Upper lobe of left lung (tissue), 6 donors: ENCODE measurements at regions not wholly inside any gene's neighbourhood (a gene's known extent, or its start where the extent isn't known, plus 50 kb on each side); places are given as distances from the start of the nearest gene placed in this dataset.

ENCODE experiments used
- ATAC-seq, 2 donors: fragments of 200-7000 bp; cut with Tn5 transposase; one replicate each; pipeline ENCODE4 v1.9.1; 2022; ENCODE audit warnings: mild to moderate bottlenecking in 2 of 2, moderate library complexity in 2 of 2; ENCODE audit not compliant: low FRiP score in 2 of 2
- DNase-seq, 2 donors: peaks; one replicate each; pipeline ENCODE4 v3.0.0-alpha.2; 2019 to 2020
- H3K27ac ChIP-seq, 4 donors: fragments of 200-600 bp; sonication (generic); one replicate each; pipeline ENCODE4 v1.5.1; 2016 to 2019
- H3K27me3 ChIP-seq, 4 donors: fragments of 200-600 bp; sonication (generic); one replicate each; pipeline ENCODE4 v1.5.1; 2017 to 2019
- H3K36me3 ChIP-seq, 4 donors: fragments of 200-600 bp; sonication (generic); one replicate each; pipeline ENCODE4 v1.5.1; 2016 to 2019
- H3K4me1 ChIP-seq, 4 donors: fragments of 200-600 bp; sonication (generic); one replicate each; pipeline ENCODE4 v1.5.1; 2018 to 2019
- H3K4me3 ChIP-seq, 4 donors: fragments of 200-600 bp; sonication (generic); one replicate each; pipeline ENCODE4 v1.5.1; 2017 to 2019; ENCODE audit warnings: mild to moderate bottlenecking in 2 of 4, moderate library complexity in 1 of 4
- H3K9me3 ChIP-seq, 4 donors: fragments of 200-600 bp; sonication (generic); one replicate each; pipeline ENCODE4 v1.5.1; 2018 to 2019
- EP300 ChIP-seq, 4 donors: sonication (generic); formaldehyde crosslinking; IDR thresholded peaks; one replicate each; pipeline ENCODE4 v1.5.1; 2017; ENCODE audit warnings: antibody characterized with exemption in 4 of 4, control low read depth in 2 of 4
- POLR2A ChIP-seq, 4 donors: fragments of 450-650 bp; IDR thresholded peaks; one replicate each; pipeline ENCODE4 v1.5.1; 2016 to 2017; ENCODE audit warnings: antibody characterized with exemption in 4 of 4, mild to moderate bottlenecking in 2 of 4
- POLR2AphosphoS5 ChIP-seq, 2 donors: sonication (generic); formaldehyde crosslinking; IDR thresholded peaks; one replicate each; pipeline ENCODE4 v1.5.1; 2017; ENCODE audit warnings: antibody characterized with exemption in 2 of 2
- WGBS, 2 donors: methylation state at CpG; one replicate each; pipeline ENCODE4 v1.1.5; 2017 to 2018; 5-methylcytosine and 5-hydroxymethylcytosine counted together
- TF ChIP-seq, protein P1 (sequence below), 6 experiments: fragments of 450-650 bp in 4 of 6; fragments of 200-600 bp in 2 of 6; sonication (generic) in 2 of 6; IDR thresholded peaks; one replicate each; pipeline ENCODE4 v1.5.1; 2016 to 2019; ENCODE audit warnings: antibody characterized with exemption in 6 of 6
- donor health status: DM: no; HTN: no; CAD: no; lungs with moderate emphysema.
- donor health status: DM: no; HTN: yes; CAD: no; lungs with severe emphysema.

DNA sequence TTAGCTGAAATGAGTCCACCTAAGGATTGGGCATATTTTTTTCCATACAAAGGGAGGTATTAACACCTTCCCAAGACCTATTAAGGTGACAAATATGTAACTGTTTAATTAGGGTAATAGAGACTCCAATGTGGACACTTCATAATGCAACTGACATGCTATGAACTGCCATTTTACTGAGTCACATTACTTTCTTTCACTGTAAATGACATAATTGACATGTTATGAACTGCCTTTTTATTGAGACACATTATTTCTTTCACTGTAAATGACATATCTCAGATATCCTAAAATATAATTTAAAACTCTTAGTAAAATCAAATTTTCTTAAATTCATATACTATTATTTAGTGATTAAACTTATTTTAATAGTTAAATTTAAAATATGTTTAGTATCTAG lies 528.8 kb upstream of the PCDH15 start:
- no peak for DNase-seq

GRCh38 chr10:55320187-55320700 lies 519.2 kb upstream of the PCDH15 start:
- H3K4me1 ChIP-seq = no peaks in the 10 kb centered on the region
- H3K27ac ChIP-seq = no peak overlapping the region
- no peak for TF ChIP-seq POLR2A (IDR thresholded peaks at IDR 0.05)
- no peak for TF ChIP-seq POLR2AphosphoS5 (IDR thresholded peaks at IDR 0.05)
- no peak for TF ChIP-seq EP300 (IDR thresholded peaks at IDR 0.05)
- TF ChIP-seq, protein P1, sequence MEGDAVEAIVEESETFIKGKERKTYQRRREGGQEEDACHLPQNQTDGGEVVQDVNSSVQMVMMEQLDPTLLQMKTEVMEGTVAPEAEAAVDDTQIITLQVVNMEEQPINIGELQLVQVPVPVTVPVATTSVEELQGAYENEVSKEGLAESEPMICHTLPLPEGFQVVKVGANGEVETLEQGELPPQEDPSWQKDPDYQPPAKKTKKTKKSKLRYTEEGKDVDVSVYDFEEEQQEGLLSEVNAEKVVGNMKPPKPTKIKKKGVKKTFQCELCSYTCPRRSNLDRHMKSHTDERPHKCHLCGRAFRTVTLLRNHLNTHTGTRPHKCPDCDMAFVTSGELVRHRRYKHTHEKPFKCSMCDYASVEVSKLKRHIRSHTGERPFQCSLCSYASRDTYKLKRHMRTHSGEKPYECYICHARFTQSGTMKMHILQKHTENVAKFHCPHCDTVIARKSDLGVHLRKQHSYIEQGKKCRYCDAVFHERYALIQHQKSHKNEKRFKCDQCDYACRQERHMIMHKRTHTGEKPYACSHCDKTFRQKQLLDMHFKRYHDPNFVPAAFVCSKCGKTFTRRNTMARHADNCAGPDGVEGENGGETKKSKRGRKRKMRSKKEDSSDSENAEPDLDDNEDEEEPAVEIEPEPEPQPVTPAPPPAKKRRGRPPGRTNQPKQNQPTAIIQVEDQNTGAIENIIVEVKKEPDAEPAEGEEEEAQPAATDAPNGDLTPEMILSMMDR (IDR thresholded peaks at IDR 0.05) = no peak
- H3K27me3 ChIP-seq = no peaks in the 10 kb centered on the region
- peak in 1 of 2 donors; percentile 3 for DNase-seq
- no peak overlapping the region for H3K4me3 ChIP-seq
- H3K36me3 ChIP-seq = no peaks in the 10 kb centered on the region
- WGBS, 2 donors = 83% methylated on average over 1 to 2 of the region's 2 CpGs
- ATAC-seq = peak in 1 of 2 donors; percentile 57
- no peaks in the 10 kb centered on the region for H3K9me3 ChIP-seq

More for the DNA sequence above, 528.8 kb upstream of the PCDH15 start:
- Histone ChIP-seq H3K27me3 (no peaks in the 10 kb centered on the region), H3K4me1 (no peaks in the 10 kb centered on the region), H3K4me3 (no peak overlapping the region), H3K27ac (no peak overlapping the region), H3K9me3 (no peaks in the 10 kb centered on the region), H3K36me3 (no peaks in the 10 kb centered on the region)
- ATAC-seq = no peak
- TF ChIP-seq POLR2AphosphoS5 (IDR thresholded peaks at IDR 0.05) (no peak), EP300 (IDR thresholded peaks at IDR 0.05) (no peak), POLR2A (IDR thresholded peaks at IDR 0.05) (no peak)
- TF ChIP-seq, protein P1 (IDR thresholded peaks at IDR 0.05) = no peak

- TF ChIP-seq POLR2AphosphoS5 (IDR thresholded peaks at IDR 0.05) = no peak
- no peak for TF ChIP-seq EP300 (IDR thresholded peaks at IDR 0.05)
- TF ChIP-seq, protein P1 (IDR thresholded peaks at IDR 0.05) = no peak
- no peak for TF ChIP-seq POLR2A (IDR thresholded peaks at IDR 0.05)
- Histone ChIP-seq H3K27ac (no peak overlapping the region), H3K4me1 (no peaks in the 10 kb centered on the region), H3K9me3 (no peaks in the 10 kb centered on the region), H3K4me3 (no peak overlapping the region), H3K36me3 (no peaks in the 10 kb centered on the region), H3K27me3 (no peaks in the 10 kb centered on the region)
- no peak for DNase-seq
- no peak for ATAC-seq
- 82 to 90% methylated on average over 4 of the region's 4 CpGs for WGBS, 2 donors
Observed at GRCh38 chr10:55311848-55312635, 511.0 kb upstream of the PCDH15 start.

GRCh38 chr10:55310143-55310542 lies 509.1 kb upstream of the PCDH15 start:
- WGBS, 2 donors = 81 to 100% methylated on average over 1 of the region's 1 CpG
- Histone ChIP-seq H3K27me3 (no peaks in the 10 kb centered on the region), H3K27ac (no peak overlapping the region), H3K36me3 (no peaks in the 10 kb centered on the region), H3K4me3 (no peak overlapping the region), H3K4me1 (no peaks in the 10 kb centered on the region), H3K9me3 (no peaks in the 10 kb centered on the region)
- TF ChIP-seq, protein P1 (IDR thresholded peaks at IDR 0.05) = no peak
- no peak for TF ChIP-seq EP300 (IDR thresholded peaks at IDR 0.05)
- no peak for TF ChIP-seq POLR2AphosphoS5 (IDR thresholded peaks at IDR 0.05)
- TF ChIP-seq POLR2A (IDR thresholded peaks at IDR 0.05) = no peak
- ATAC-seq = no peak
- no peak for DNase-seq

DNA sequence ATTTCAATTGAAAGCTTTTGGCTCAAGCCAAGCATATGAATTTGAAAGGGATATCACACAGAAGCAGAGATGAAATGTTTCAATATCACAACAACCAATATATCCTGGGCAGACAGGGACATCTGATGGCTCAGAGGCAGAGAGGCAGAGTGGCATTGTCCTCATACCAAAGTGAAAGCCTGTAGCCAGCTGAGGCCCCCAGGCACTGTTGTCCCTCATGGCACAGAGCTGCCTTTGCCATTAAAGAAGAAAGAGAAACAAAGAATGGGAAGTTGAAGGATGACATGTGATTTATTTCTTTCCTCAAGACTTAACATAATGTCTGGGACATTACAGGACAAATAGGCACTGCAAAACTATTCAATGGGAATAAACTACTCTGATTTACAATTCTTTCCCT lies 504.3 kb upstream of the PCDH15 start:
- TF ChIP-seq POLR2AphosphoS5 (IDR thresholded peaks at IDR 0.05) (no peak), POLR2A (IDR thresholded peaks at IDR 0.05) (no peak), EP300 (IDR thresholded peaks at IDR 0.05) (no peak)
- TF ChIP-seq, protein P1 (IDR thresholded peaks at IDR 0.05) = no peak
- ATAC-seq (no peak), DNase-seq (no peak)
- Histone ChIP-seq H3K27ac (no peak overlapping the region), H3K9me3 (no peaks in the 10 kb centered on the region), H3K36me3 (no peaks in the 10 kb centered on the region), H3K4me3 (no peak overlapping the region), H3K27me3 (no peaks in the 10 kb centered on the region), H3K4me1 (no peaks in the 10 kb centered on the region)
